NCI-H187 (cell line): ENCODE measurements at regions not wholly inside any gene's neighbourhood (a gene's known extent, or its start where the extent isn't known, plus 50 kb on each side); places are given as distances from the start of the nearest gene placed in this dataset.
A peak's percentile ranks its signal among the peaks of the same experiment; 100 is the strongest.

Source experiments
- DNase-seq, 2 experiments: peaks; one replicate each; lab custom pipeline; 2025; lab: John Stamatoyannopoulos, UW

GRCh38 chr9:8088477-8088876 is 288.9 kb upstream of the DMAC1 start:
- DNase-seq, result no peak

GRCh38 chr9:8085986-8086385 is 286.4 kb upstream of the DMAC1 start:
- DNase-seq, result peak; percentile 56 to 79

- no peak for DNase-seq
Measured at GRCh38 chr9:8078641-8079140, 279.1 kb upstream of the DMAC1 start.

- DNase-seq, result no peak
Measured at GRCh38 chr9:8074713-8075286, 275.2 kb upstream of the DMAC1 start.

GRCh38 chr9:8071445-8071798 is 271.8 kb upstream of the DMAC1 start:
- DNase-seq, result no peak

GRCh38 chr9:8070779-8071444 is 271.3 kb upstream of the DMAC1 start:
- no peak for DNase-seq

- no peak for DNase-seq
Measured at GRCh38 chr9:8062459-8062858, 262.9 kb upstream of the DMAC1 start.

GRCh38 chr9:8053501-8053900 is 253.9 kb upstream of the DMAC1 start:
- no peak for DNase-seq

GRCh38 chr9:8052991-8053390 is 253.4 kb upstream of the DMAC1 start:
- DNase-seq, result no peak

- DNase-seq, result no peak
Measured at GRCh38 chr9:8037745-8038144, 238.2 kb upstream of the DMAC1 start.

- DNase-seq, result no peak
Measured at GRCh38 chr9:8036914-8037524, 237.4 kb upstream of the DMAC1 start.

- DNase-seq, result no peak
Measured at GRCh38 chr9:8033794-8034193, 234.2 kb upstream of the DMAC1 start.

GRCh38 chr9:8030095-8030494 is 230.5 kb upstream of the DMAC1 start:
- no peak for DNase-seq

GRCh38 chr9:8027351-8027750 is 227.8 kb upstream of the DMAC1 start:
- no peak for DNase-seq

GRCh38 chr9:8025551-8025950 is 226.0 kb upstream of the DMAC1 start:
- no peak for DNase-seq

- DNase-seq, result no peak
Measured at GRCh38 chr9:8020186-8020585, 220.6 kb upstream of the DMAC1 start.

GRCh38 chr9:8019636-8020035 is 220.1 kb upstream of the DMAC1 start:
- no peak for DNase-seq

GRCh38 chr9:8014997-8015682 is 215.6 kb upstream of the DMAC1 start:
- DNase-seq, result no peak

GRCh38 chr9:8012986-8013385 is 213.4 kb upstream of the DMAC1 start:
- no peak for DNase-seq

- no peak for DNase-seq
Measured at GRCh38 chr9:8011974-8012373, 212.4 kb upstream of the DMAC1 start.

GRCh38 chr9:7996558-7996957 is 197.0 kb upstream of the DMAC1 start:
- no peak for DNase-seq

GRCh38 chr9:7988644-7989280 is 189.2 kb upstream of the DMAC1 start:
- DNase-seq, result no peak

GRCh38 chr9:7984692-7985091 is 185.1 kb upstream of the DMAC1 start:
- no peak for DNase-seq
